ENCODE measurements at regions not wholly inside any gene's neighbourhood (a gene's known extent, or its start where the extent isn't known, plus 50 kb on each side); places are given as distances from the start of the nearest gene placed in this dataset.
A peak's percentile ranks its signal among the peaks of the same experiment; 100 is the strongest.

DNA sequence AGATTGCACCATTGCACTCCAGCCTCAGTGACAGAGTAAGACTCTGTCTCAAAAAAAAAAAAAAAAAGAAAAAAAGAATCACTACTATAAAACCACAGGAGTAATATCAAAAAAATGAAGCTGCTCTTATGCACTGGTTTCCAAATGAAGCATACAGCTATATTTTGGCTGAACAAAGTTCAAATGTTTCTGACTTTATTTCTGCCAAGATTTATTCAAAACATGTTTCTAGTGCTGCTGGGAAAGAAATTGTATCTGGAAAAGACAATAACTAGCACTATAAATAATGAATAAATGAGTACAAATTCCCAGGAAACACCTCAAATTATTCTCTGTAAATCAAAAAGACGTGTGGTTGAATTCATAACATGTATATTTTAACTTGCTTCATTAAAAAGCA lies 102.5 kb upstream of the MME start:
- no peak overlapping the region for H3K4me3 ChIP-seq (ENCODE audit: low read length)
- DNase-seq (ENCODE audit: low read depth): peak; percentile 16
- TF ChIP-seq, protein P1, sequence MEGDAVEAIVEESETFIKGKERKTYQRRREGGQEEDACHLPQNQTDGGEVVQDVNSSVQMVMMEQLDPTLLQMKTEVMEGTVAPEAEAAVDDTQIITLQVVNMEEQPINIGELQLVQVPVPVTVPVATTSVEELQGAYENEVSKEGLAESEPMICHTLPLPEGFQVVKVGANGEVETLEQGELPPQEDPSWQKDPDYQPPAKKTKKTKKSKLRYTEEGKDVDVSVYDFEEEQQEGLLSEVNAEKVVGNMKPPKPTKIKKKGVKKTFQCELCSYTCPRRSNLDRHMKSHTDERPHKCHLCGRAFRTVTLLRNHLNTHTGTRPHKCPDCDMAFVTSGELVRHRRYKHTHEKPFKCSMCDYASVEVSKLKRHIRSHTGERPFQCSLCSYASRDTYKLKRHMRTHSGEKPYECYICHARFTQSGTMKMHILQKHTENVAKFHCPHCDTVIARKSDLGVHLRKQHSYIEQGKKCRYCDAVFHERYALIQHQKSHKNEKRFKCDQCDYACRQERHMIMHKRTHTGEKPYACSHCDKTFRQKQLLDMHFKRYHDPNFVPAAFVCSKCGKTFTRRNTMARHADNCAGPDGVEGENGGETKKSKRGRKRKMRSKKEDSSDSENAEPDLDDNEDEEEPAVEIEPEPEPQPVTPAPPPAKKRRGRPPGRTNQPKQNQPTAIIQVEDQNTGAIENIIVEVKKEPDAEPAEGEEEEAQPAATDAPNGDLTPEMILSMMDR (conservative IDR thresholded peaks at IDR 0.05; ENCODE audit: low read length): no peak

DNA sequence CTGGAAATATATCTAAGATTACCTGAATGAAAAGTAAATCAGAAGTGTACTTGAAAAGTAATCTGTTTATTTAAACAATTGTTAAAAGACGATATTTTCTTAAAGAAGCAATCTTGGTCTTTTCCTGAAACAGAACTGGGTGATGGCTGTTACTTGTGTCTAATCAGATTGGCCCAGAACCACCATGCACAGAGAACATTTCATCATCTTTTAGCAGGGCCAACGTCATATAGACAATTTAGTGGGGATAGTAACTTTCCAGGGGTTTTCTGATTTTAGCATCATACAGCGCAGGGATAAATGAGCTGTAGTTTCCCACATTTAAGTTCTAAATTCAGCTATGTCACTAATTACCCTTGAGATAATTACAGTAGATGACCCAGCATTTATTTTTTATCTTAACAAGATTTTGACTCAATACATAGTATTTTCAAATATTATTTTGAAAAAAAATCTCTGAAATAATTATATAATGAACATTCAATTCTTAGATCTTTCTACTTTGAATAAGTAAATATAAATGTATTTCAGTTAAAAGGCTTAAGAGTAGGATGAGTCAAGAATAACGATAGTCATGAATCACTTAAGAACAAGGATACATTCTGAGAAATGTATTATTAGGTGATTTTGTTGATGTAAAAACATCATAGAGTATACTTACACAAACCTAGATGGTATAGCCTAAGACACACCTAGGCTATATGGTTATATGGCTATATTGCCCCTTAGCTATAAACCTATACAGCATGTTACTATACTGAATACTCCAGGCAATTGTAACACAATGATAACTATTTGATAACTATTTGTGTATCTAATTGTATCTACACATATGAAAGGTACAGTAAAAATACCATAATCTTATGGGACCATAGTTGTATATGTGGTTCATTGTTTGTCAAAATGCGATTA lies 103.8 kb upstream of the MME start:
- no peak overlapping the region for H3K4me3 ChIP-seq (ENCODE audit: low read length)
- DNase-seq (ENCODE audit: low read depth): no peak
- TF ChIP-seq, protein P1 (conservative IDR thresholded peaks at IDR 0.05; ENCODE audit: low read length): no peak

DNA sequence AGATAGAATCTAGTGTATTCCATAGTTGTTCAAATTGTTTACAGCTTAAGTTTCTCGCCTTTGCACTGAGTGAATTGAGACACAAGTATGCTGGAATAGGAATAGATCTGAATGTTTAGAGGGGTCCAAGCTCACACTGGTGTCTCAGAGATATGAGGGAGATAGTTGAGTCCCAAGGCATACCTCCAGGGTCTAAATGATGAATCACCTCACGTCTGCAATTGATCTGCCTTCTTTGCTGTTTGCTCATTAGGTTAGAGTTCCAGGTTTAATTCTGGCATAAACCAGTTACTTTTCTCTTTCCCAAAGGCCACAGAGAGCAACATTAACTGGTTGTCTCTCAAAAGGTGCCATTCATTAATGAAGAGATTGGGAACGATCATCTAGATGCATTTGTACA lies 106.3 kb upstream of the MME start:
- DNase-seq (ENCODE audit: low read depth): no peak
- TF ChIP-seq, protein P1 (conservative IDR thresholded peaks at IDR 0.05; ENCODE audit: low read length): no peak
- H3K4me3 ChIP-seq (ENCODE audit: low read length): no peak overlapping the region

DNA sequence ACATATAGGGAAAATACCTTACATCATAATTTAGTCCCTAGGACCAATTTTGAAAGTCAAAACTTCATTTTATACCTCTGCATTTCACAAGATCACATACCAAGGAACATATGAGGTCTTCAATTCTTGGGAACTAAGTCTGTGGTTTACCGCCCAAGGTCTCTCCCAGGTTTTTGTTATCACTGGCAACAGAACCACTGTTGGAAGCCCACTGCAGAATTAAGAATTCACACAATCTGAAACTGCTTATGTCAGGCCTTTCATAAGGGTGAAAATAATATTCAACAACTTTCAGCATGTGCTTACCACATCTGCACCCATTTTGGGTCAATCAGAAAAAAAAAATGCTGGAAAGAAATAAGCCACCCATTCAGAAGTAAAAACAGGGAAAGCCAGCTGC lies 107.2 kb upstream of the MME start:
- DNase-seq (ENCODE audit: low read depth): peak; percentile 94
- TF ChIP-seq, protein P1 (conservative IDR thresholded peaks at IDR 0.05; ENCODE audit: low read length): no peak
- no peak overlapping the region for H3K4me3 ChIP-seq (ENCODE audit: low read length)

DNA sequence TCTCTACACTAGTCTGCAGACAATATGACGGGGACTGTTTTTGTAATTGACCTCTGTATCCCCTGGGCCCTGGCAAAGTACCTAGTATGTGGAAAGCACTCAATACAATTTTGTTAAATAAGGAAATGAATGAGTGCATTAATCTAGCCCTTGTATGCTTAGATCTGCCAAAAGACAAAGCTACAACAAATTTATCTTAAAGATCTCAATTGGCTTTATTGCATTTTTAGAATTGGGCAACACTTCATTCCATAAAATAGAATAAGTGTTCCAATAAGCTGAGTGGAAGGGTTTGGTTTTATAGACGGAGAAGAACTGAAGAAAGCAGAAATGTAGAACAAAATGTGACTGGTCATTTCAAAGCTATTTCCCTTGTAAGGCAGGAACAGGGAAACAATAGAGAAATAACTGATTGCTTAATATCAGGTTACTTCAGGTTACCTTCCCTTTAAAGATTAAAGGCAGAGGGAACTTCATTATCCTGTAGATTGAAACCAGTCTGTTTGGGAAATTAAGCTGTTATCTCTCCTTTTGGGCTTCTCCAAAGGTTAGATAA lies 108.3 kb upstream of the MME start:
- DNase-seq (ENCODE audit: low read depth): peak; percentile 95
- peak overlapping the region; percentile 27 for H3K4me3 ChIP-seq (ENCODE audit: low read length)
- TF ChIP-seq, protein P1 (conservative IDR thresholded peaks at IDR 0.05; ENCODE audit: low read length): no peak

DNA sequence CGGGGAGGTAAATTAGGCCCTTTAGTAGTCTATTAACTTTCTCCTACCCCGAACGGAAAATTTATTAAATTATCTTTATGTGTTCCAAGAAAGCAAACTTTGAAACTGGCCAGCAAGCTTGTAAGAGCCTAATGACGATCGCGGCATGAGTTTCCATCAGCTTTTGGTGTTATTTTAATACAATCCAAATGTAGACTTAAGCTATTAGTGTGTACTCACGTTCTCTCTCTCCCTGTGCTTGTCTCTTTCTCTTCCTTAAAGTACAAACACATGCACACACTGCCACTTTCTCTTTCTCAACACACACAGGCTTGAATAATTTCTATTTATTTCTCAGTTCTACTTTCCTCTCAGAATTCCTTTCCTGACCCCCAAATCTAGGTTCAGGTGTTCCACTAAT lies 108.8 kb upstream of the MME start:
- TF ChIP-seq, protein P1 (conservative IDR thresholded peaks at IDR 0.05; ENCODE audit: low read length): no peak
- DNase-seq (ENCODE audit: low read depth): peak; percentile 88
- peak overlapping the region; percentile 27 for H3K4me3 ChIP-seq (ENCODE audit: low read length)

DNA sequence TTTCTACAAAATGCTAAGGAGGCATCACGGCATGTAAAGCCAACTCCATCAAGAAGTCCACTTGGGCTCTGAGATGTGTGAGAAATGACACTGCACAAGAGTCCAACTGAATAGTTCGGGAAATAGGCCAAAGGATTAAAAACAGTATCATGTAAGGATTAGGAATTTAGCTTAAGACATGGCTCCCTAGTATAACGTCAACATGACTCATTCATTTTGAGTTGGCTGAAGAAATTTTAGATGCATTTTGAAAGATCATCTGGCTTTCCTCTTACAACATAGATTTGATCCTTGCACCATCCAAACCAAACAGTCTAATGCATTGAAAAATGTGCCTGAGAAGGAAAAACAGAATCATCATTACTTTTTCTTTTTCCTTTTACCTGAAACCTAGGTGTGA lies 109.3 kb upstream of the MME start:
- DNase-seq (ENCODE audit: low read depth): peak; percentile 98
- H3K4me3 ChIP-seq (ENCODE audit: low read length): peak overlapping the region; percentile 27
- TF ChIP-seq, protein P1 (conservative IDR thresholded peaks at IDR 0.05; ENCODE audit: low read length): no peak

Data from AG10803 (cell line).